Dendritic cell treated with granulocyte-macrophage colony-stimulating factor and Interleukin-4, amounts not matched to agents 40 ng/mL and 50 ng/mL, for 4 days (primary cell): ENCODE measurements at regions not wholly inside any gene's neighbourhood (a gene's known extent, or its start where the extent isn't known, plus 50 kb on each side); places are given as distances from the start of the nearest gene placed in this dataset.
"Not testable (repeated sequence)": the region's sequence is repeated elsewhere in the genome, so short reads cannot be mapped to it uniquely, and the experiment has no call there.

Experiments
- H3K27ac Mint-ChIP-seq: one replicate; pipeline ENCODE4 v1.8.0; 2022; ENCODE audit warnings: mild to moderate bottlenecking, mixed read lengths
- H3K27me3 Mint-ChIP-seq: one replicate; pipeline ENCODE4 v1.8.0; 2022; ENCODE audit warnings: mild to moderate bottlenecking, mixed read lengths
- H3K36me3 Mint-ChIP-seq: one replicate; pipeline ENCODE4 v1.8.0; 2022; ENCODE audit warnings: low read depth, mixed read lengths
- H3K4me1 Mint-ChIP-seq: one replicate; pipeline ENCODE4 v1.8.0; 2022; ENCODE audit warnings: low read depth, mixed read lengths
- H3K4me3 Mint-ChIP-seq: one replicate; pipeline ENCODE4 v1.8.0; 2022; ENCODE audit warnings: mild to moderate bottlenecking, moderate library complexity, mixed read lengths
- H3K9me3 Mint-ChIP-seq: one replicate; pipeline ENCODE4 v1.8.0; 2022; ENCODE audit warnings: mixed read lengths
- intact Hi-C: fragments of 100-400 bp; cut with micrococcal nuclease; formaldehyde crosslinking; loops from one replicate; pipeline ENCODE4 v1.15.0; 2022

DNA sequence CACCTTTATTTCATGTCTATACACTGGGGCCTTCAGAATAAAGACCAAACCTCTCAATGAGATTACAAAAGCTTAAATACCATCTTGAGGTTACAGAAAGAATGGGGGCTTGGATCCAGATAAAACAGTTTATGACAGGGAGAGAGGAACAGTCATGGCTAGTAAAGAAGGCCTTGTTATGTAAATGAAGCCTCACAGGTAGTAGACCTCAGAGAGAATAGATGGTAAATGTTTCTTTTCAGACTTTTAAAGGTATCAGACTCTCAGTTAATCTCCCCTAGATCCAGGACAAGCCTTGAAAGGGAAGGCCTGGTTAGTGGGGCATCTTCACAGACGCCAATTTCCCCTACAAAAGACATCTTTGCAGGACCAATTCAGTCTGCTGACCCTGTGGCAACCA, 1325.6 kb downstream of the HACE1 start:
- H3K27ac Mint-ChIP-seq: no peak overlapping the region
- intact Hi-C loops: no loop called here
- H3K4me3 Mint-ChIP-seq: no peak overlapping the region
- H3K4me1 Mint-ChIP-seq: no peaks in the 10 kb centered on the region
- no peaks in the 10 kb centered on the region for H3K27me3 Mint-ChIP-seq
- no peaks in the 10 kb centered on the region for H3K9me3 Mint-ChIP-seq
- H3K36me3 Mint-ChIP-seq: no peaks in the 10 kb centered on the region

DNA sequence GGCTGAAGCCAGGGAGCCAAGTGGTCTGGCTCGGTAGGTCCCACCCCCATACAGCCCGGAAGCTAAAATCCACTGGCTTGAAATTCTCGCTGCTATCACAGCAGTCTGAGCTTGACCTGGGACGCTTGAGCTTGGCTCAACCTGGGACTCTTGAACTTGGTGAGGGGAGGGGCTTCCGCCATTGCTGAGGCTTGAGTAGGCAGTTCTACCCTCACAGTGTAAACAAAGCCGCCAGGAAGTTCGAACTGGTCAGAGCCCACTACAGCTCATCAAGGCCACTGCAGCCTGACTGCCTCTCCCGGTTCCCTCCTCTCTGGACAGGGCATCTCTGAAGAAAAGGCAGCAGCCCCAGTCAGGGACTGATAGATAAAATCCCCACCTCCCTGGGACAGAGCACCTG, 1337.7 kb downstream of the HACE1 start:
- H3K27ac Mint-ChIP-seq: no peak overlapping the region
- H3K9me3 Mint-ChIP-seq: peaks cover 30% of the 10 kb centered on the region
- no peaks in the 10 kb centered on the region for H3K36me3 Mint-ChIP-seq
- intact Hi-C loops: no loop called here
- H3K4me1 Mint-ChIP-seq: no peaks in the 10 kb centered on the region
- no peaks in the 10 kb centered on the region for H3K27me3 Mint-ChIP-seq
- H3K4me3 Mint-ChIP-seq: no peak overlapping the region

GRCh38 chr6:103516336-103516735, 1343.4 kb downstream of the HACE1 start:
- no peaks in the 10 kb centered on the region for H3K27me3 Mint-ChIP-seq
- H3K4me3 Mint-ChIP-seq: no peak overlapping the region
- no peaks in the 10 kb centered on the region for H3K4me1 Mint-ChIP-seq
- intact Hi-C loops: no loop called here
- no peak overlapping the region for H3K27ac Mint-ChIP-seq
- no peaks in the 10 kb centered on the region for H3K9me3 Mint-ChIP-seq
- H3K36me3 Mint-ChIP-seq: no peaks in the 10 kb centered on the region

GRCh38 chr6:103507052-103507451, 1352.7 kb downstream of the HACE1 start:
- no peak overlapping the region for H3K27ac Mint-ChIP-seq

DNA sequence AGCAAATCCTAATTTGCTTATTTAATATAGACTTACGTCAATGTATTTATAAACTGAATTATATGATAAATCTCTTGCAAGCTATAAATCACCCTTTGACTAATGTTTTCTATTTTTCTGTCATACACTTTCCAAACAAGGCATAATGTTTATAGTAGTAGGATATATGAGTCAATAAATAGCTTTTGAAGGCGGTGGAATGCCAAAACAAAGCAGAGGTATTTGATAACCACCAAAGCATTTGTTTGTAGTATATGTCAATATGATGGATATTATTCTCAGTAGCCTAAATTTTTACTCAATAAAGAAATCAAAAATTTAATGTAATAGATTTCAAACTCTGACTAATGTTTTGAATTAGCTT, 1354.6 kb downstream of the HACE1 start:
- intact Hi-C loops: no loop called here
- Mint-ChIP-seq H3K4me3 (no peak overlapping the region), H3K27ac (no peak overlapping the region), H3K9me3 (no peaks in the 10 kb centered on the region), H3K36me3 (no peaks in the 10 kb centered on the region), H3K27me3 (no peaks in the 10 kb centered on the region), H3K4me1 (no peaks in the 10 kb centered on the region)

More at GRCh38 chr6:103507052-103507451, 1352.7 kb downstream of the HACE1 start:
- no peaks in the 10 kb centered on the region for H3K9me3 Mint-ChIP-seq
- no peaks in the 10 kb centered on the region for H3K36me3 Mint-ChIP-seq
- no peak overlapping the region for H3K4me3 Mint-ChIP-seq
- intact Hi-C loops: no loop called here
- H3K4me1 Mint-ChIP-seq: no peaks in the 10 kb centered on the region
- no peaks in the 10 kb centered on the region for H3K27me3 Mint-ChIP-seq

DNA sequence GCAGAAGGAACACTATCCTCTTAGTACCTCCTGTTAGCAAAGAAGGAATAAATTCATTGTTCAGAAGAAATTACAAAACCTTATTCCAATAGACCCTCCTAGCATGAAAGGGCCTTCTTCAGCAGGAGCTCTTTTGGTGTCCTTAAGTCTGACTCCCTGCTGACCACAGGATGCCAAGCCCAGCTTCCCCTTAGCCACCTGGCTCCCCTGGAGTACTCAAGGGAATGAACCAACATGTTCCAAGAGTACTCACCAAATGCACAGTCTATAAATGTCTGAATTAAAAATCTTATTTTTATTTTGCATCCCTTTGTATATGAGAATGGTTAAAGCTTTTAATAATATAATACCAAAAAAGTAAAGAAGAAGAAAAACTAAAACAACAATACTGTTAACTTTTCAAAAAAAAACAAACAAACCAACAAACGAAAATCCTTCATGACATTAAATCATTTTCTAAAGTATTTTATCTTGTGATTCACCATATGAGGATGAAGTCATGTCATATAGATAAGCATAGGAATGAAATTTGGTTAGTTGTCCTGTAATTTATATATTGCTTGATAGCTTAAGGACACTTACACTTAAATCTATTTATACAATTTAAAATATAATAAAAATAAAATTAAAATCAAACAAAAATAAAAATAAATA, 1355.1 kb downstream of the HACE1 start:
- no peak overlapping the region for H3K4me3 Mint-ChIP-seq
- H3K36me3 Mint-ChIP-seq: no peaks in the 10 kb centered on the region
- H3K27me3 Mint-ChIP-seq: no peaks in the 10 kb centered on the region
- intact Hi-C loops: no loop called here
- no peaks in the 10 kb centered on the region for H3K4me1 Mint-ChIP-seq
- no peaks in the 10 kb centered on the region for H3K9me3 Mint-ChIP-seq
- no peak overlapping the region for H3K27ac Mint-ChIP-seq

DNA sequence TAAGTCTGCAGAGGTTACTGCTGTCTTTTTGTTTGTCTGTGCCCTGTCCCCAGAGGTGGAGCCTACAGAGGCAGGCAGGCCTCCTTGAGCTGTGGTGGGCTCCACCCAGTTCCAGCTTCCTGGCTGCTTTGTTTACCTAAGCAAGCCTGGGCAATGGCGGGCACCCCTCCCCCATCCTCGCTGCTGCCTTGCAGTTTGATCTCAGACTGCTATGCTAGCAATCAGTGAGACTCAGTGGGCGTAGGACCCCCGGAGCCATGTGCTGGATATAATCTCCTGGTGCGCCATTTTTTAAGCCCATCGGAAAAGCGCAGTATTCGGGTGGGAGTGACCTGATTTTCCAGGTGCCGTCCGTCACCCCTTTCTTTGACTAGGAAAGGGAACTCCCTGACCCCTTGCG, 1363.1 kb downstream of the HACE1 start:
- H3K4me3 Mint-ChIP-seq, H3K36me3 Mint-ChIP-seq, H3K4me1 Mint-ChIP-seq, H3K27ac Mint-ChIP-seq, H3K27me3 Mint-ChIP-seq, intact Hi-C loops: not testable (repeated sequence)
- peaks cover 21% of the 10 kb centered on the region for H3K9me3 Mint-ChIP-seq

GRCh38 chr6:103456652-103457051, 1403.1 kb downstream of the HACE1 start:
- H3K4me1 Mint-ChIP-seq: no peaks in the 10 kb centered on the region
- H3K4me3 Mint-ChIP-seq: no peak overlapping the region
- no peaks in the 10 kb centered on the region for H3K27me3 Mint-ChIP-seq
- intact Hi-C loops: no loop called here
- H3K9me3 Mint-ChIP-seq: no peaks in the 10 kb centered on the region
- H3K36me3 Mint-ChIP-seq: no peaks in the 10 kb centered on the region
- no peak overlapping the region for H3K27ac Mint-ChIP-seq

- Mint-ChIP-seq H3K9me3 (no peaks in the 10 kb centered on the region), H3K4me3 (no peak overlapping the region), H3K4me1 (no peaks in the 10 kb centered on the region), H3K36me3 (no peaks in the 10 kb centered on the region), H3K27ac (no peak overlapping the region), H3K27me3 (no peaks in the 10 kb centered on the region)
- intact Hi-C loops: no loop called here
These were observed 1404.4 kb downstream of the HACE1 start for GRCh38 chr6:103455275-103455674.

DNA sequence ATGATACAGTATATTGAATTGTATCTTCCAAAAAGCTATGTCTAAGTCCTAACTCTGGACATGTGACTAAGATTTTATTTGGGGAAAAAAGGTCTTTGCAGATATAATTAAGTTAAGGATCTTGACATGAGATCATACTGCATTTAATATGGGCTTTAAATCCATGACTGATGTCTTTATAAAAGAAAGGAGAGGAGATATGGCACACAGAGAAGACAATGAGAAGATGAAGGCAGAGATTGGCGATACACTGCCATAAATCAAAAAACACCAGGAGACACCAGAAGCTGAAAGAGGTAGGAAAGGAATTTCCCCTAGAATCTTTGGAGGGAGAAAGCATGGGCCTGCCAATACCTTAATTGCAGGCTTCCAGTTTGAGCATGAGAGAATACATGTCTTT, 1450.2 kb downstream of the HACE1 start:
- no peaks in the 10 kb centered on the region for H3K4me1 Mint-ChIP-seq
- intact Hi-C loops: no loop called here
- no peaks in the 10 kb centered on the region for H3K9me3 Mint-ChIP-seq
- H3K4me3 Mint-ChIP-seq: no peak overlapping the region
- H3K27ac Mint-ChIP-seq: no peak overlapping the region
- no peaks in the 10 kb centered on the region for H3K36me3 Mint-ChIP-seq
- H3K27me3 Mint-ChIP-seq: no peaks in the 10 kb centered on the region

- intact Hi-C loops: no loop called here
These were observed 1454.4 kb downstream of the HACE1 start for GRCh38 chr6:103405321-103405720.

GRCh38 chr6:103404799-103405198, 1454.9 kb downstream of the HACE1 start:
- no peaks in the 10 kb centered on the region for H3K4me1 Mint-ChIP-seq
- H3K27me3 Mint-ChIP-seq: no peaks in the 10 kb centered on the region
- H3K27ac Mint-ChIP-seq: no peak overlapping the region
- intact Hi-C loops: no loop called here
- no peak overlapping the region for H3K4me3 Mint-ChIP-seq
- H3K36me3 Mint-ChIP-seq: no peaks in the 10 kb centered on the region
- no peaks in the 10 kb centered on the region for H3K9me3 Mint-ChIP-seq

More at GRCh38 chr6:103405321-103405720, 1454.4 kb downstream of the HACE1 start:
- no peaks in the 10 kb centered on the region for H3K9me3 Mint-ChIP-seq
- H3K4me3 Mint-ChIP-seq: no peak overlapping the region
- no peak overlapping the region for H3K27ac Mint-ChIP-seq
- no peaks in the 10 kb centered on the region for H3K4me1 Mint-ChIP-seq
- H3K27me3 Mint-ChIP-seq: no peaks in the 10 kb centered on the region
- H3K36me3 Mint-ChIP-seq: no peaks in the 10 kb centered on the region

GRCh38 chr6:103396768-103397167, 1463.0 kb downstream of the HACE1 start:
- Mint-ChIP-seq H3K36me3 (no peaks in the 10 kb centered on the region), H3K27ac (no peak overlapping the region), H3K4me3 (no peak overlapping the region), H3K9me3 (peaks cover 34% of the 10 kb centered on the region), H3K4me1 (no peaks in the 10 kb centered on the region), H3K27me3 (no peaks in the 10 kb centered on the region)
- intact Hi-C loops: no loop called here

- H3K4me3 Mint-ChIP-seq: no peak overlapping the region
- H3K36me3 Mint-ChIP-seq: no peaks in the 10 kb centered on the region
- intact Hi-C loops: no loop called here
- no peaks in the 10 kb centered on the region for H3K9me3 Mint-ChIP-seq
- H3K27ac Mint-ChIP-seq: no peak overlapping the region
- no peaks in the 10 kb centered on the region for H3K4me1 Mint-ChIP-seq
- H3K27me3 Mint-ChIP-seq: no peaks in the 10 kb centered on the region
These were observed 1480.4 kb downstream of the HACE1 start for GRCh38 chr6:103379272-103379671.

- no peak overlapping the region for H3K27ac Mint-ChIP-seq
These were observed 1492.5 kb downstream of the HACE1 start for GRCh38 chr6:103367212-103367611.

More at GRCh38 chr6:103367212-103367611, 1492.5 kb downstream of the HACE1 start:
- Mint-ChIP-seq H3K36me3 (no peaks in the 10 kb centered on the region), H3K4me3 (no peak overlapping the region), H3K27me3 (no peaks in the 10 kb centered on the region), H3K9me3 (peaks cover 15% of the 10 kb centered on the region), H3K4me1 (no peaks in the 10 kb centered on the region)
- intact Hi-C loops: no loop called here
